ENCODE measurements at regions not wholly inside any gene's neighbourhood (a gene's known extent, or its start where the extent isn't known, plus 50 kb on each side); places are given as distances from the start of the nearest gene placed in this dataset.

GRCh38 chr2:238963161-238963970 lies 115.5 kb downstream of the TWIST2 start:
- CTCF ChIA-PET, result no interaction called here
- TF ChIP-seq CTCF (conservative IDR thresholded peaks at IDR 0.05; ENCODE audit: low read depth, low read length) (no peak), EZH2 (IDR thresholded peaks at IDR 0.05; ENCODE audit: borderline replicate concordance, low read depth, low read length, poor library complexity, severe bottlenecking) (no peak)
- intact Hi-C loops (cut with micrococcal nuclease; ENCODE audit: unreplicated experiment), result no loop called here
- H3K9me3 ChIP-seq (ENCODE audit: low read depth, low read length, poor library complexity, severe bottlenecking), result no peaks in the 10 kb centered on the region
- no peak overlapping the region for H3K4me3 ChIP-seq (ENCODE audit: low read depth, low read length, poor library complexity, severe bottlenecking)
- no TSS peak for BruUV-seq (replicated peaks)
- no peaks in the 10 kb centered on the region for H3K36me3 ChIP-seq (ENCODE audit: insufficient read depth, low read length, poor library complexity, severe bottlenecking)
- no peaks in the 10 kb centered on the region for H3K4me1 ChIP-seq (ENCODE audit: insufficient read depth, low read length, poor library complexity, severe bottlenecking)
- POLR2A ChIA-PET (ENCODE audit: low non-redundant PET), result no interaction called here
- no peak for DNase-seq (ENCODE audit: low spot score)
- H3K27me3 ChIP-seq (replicated peaks; ENCODE audit: insufficient read depth, low read depth, low read length, poor library complexity), result peaks cover 18% of the 10 kb centered on the region
- H3K27ac ChIP-seq (ENCODE audit: low read depth, low read length, poor library complexity, severe bottlenecking), result no peak overlapping the region

- intact Hi-C loops (cut with micrococcal nuclease; ENCODE audit: unreplicated experiment), result no loop called here
- Histone ChIP-seq H3K4me3 (ENCODE audit: low read depth, low read length, poor library complexity, severe bottlenecking) (no peak overlapping the region), H3K27me3 (replicated peaks; ENCODE audit: insufficient read depth, low read depth, low read length, poor library complexity) (peaks cover 16% of the 10 kb centered on the region), H3K27ac (ENCODE audit: low read depth, low read length, poor library complexity, severe bottlenecking) (no peak overlapping the region), H3K9me3 (ENCODE audit: low read depth, low read length, poor library complexity, severe bottlenecking) (no peaks in the 10 kb centered on the region), H3K36me3 (ENCODE audit: insufficient read depth, low read length, poor library complexity, severe bottlenecking) (no peaks in the 10 kb centered on the region), H3K4me1 (ENCODE audit: insufficient read depth, low read length, poor library complexity, severe bottlenecking) (no peaks in the 10 kb centered on the region)
- TF ChIP-seq EZH2 (IDR thresholded peaks at IDR 0.05; ENCODE audit: borderline replicate concordance, low read depth, low read length, poor library complexity, severe bottlenecking), result no peak
- no peak for TF ChIP-seq CTCF (conservative IDR thresholded peaks at IDR 0.05; ENCODE audit: low read depth, low read length)
- no peak for DNase-seq (ENCODE audit: low spot score)
- CTCF ChIA-PET, result no interaction called here
- POLR2A ChIA-PET (ENCODE audit: low non-redundant PET), result no interaction called here
- BruUV-seq (replicated peaks), result no TSS peak
These were observed 116.1 kb downstream of the TWIST2 start for GRCh38 chr2:238963971-238964328.

GRCh38 chr2:238964544-238965067 lies 116.7 kb downstream of the TWIST2 start:
- no peaks in the 10 kb centered on the region for H3K36me3 ChIP-seq (ENCODE audit: insufficient read depth, low read length, poor library complexity, severe bottlenecking)
- H3K4me3 ChIP-seq (ENCODE audit: low read depth, low read length, poor library complexity, severe bottlenecking), result no peak overlapping the region
- no TSS peak for BruUV-seq (replicated peaks)
- H3K27ac ChIP-seq (ENCODE audit: low read depth, low read length, poor library complexity, severe bottlenecking), result no peak overlapping the region
- intact Hi-C loops (cut with micrococcal nuclease; ENCODE audit: unreplicated experiment), result no loop called here
- POLR2A ChIA-PET (ENCODE audit: low non-redundant PET), result no interaction called here
- TF ChIP-seq CTCF (conservative IDR thresholded peaks at IDR 0.05; ENCODE audit: low read depth, low read length), result no peak
- no peak for TF ChIP-seq EZH2 (IDR thresholded peaks at IDR 0.05; ENCODE audit: borderline replicate concordance, low read depth, low read length, poor library complexity, severe bottlenecking)
- H3K27me3 ChIP-seq (replicated peaks; ENCODE audit: insufficient read depth, low read depth, low read length, poor library complexity), result peaks cover 9% of the 10 kb centered on the region
- DNase-seq (ENCODE audit: low spot score), result no peak
- CTCF ChIA-PET, result no interaction called here
- H3K9me3 ChIP-seq (ENCODE audit: low read depth, low read length, poor library complexity, severe bottlenecking), result no peaks in the 10 kb centered on the region
- no peaks in the 10 kb centered on the region for H3K4me1 ChIP-seq (ENCODE audit: insufficient read depth, low read length, poor library complexity, severe bottlenecking)

Measured in A673 (cell line).